Sciatic nerve (tissue), 2 donors: ENCODE measurements at regions not wholly inside any gene's neighbourhood (a gene's known extent, or its start where the extent isn't known, plus 50 kb on each side); places are given as distances from the start of the nearest gene placed in this dataset.

Experiments
- ATAC-seq: fragments of 200-7000 bp; cut with Tn5 transposase; one replicate; pipeline ENCODE4 v1.9.1; 2020; ENCODE audit warnings: mild to moderate bottlenecking, moderate library complexity
- DNase-seq: peaks from one replicate; pipeline ENCODE4 v3.0.0-alpha.2; 2020; ENCODE audit warnings: low spot score
- intact Hi-C: fragments of 100-400 bp; cut with DNase I; formaldehyde crosslinking; loops from one replicate; pipeline ENCODE4 v1.14.2; 2022
- donor health status: DM: no; HTN: no; CAD: no.
- donor health status: DM: no; HTN: no; CAD: no.

DNA sequence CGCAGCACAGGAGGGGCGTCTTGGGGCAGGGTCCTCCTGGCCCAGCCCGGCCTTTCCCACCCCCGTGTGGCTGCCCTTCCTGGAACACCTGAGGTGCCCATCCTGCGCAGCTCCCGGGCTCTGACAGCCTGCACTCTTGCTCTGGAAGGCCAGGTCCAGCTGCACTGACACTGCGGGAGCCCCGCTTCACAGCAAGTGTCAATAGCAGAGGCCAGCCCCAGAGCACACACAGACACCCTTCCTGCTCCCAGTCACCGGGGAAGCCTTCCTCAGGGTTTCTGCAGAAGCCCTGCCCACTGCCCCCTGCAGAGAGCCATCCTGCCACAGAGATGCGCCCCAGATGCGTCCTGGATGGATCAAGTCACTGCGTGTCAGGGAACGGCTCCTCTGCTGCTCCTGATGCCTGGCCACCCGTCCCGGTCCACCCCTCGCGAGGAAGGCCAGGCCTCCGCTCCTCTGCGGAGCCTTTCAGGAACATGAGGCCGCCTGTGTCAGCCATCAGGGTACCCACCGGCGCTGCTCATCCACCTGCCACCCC is 519.2 kb upstream of the MYT1L start:
- ATAC-seq (no peak), DNase-seq (no peak)
- intact Hi-C loops = no loop called here

DNA sequence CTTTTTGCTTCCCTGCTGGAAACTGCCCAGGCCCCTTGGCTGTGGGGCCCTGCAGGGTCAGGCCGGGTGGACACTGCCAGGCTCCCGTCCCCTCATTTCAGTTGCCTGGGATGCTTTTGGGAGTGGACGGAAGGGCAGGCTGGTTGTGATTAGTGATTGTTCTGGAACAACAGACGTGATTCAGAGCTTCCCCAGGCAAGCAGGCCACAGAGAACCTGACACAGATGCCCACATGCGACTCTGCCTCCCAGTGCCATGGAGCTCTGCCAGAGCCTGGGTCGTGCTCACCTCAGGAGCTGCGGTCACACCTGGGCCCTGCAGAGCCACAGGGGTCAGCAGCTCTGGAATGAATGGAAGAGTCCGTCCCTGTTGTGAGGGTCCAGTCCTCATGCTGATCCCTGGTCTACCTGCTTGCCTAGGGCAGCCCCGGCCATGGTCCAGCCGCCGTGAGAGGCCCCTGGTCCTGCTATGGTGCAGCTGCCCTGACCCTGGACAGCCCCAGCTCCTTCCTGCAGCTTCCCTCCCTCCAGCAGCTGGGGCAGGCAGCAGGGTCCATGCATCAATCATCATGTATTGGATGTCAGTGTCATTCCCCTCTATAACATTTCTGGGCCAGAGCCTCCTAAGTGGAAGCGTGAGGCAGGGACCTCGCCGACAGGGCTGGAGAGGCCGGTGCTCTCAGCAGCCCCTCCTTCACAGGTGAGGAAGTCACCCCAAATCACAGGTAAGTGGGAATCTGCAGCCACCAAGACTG is 518.6 kb upstream of the MYT1L start:
- ATAC-seq (no peak), DNase-seq (no peak)
- intact Hi-C loops = no loop called here

DNA sequence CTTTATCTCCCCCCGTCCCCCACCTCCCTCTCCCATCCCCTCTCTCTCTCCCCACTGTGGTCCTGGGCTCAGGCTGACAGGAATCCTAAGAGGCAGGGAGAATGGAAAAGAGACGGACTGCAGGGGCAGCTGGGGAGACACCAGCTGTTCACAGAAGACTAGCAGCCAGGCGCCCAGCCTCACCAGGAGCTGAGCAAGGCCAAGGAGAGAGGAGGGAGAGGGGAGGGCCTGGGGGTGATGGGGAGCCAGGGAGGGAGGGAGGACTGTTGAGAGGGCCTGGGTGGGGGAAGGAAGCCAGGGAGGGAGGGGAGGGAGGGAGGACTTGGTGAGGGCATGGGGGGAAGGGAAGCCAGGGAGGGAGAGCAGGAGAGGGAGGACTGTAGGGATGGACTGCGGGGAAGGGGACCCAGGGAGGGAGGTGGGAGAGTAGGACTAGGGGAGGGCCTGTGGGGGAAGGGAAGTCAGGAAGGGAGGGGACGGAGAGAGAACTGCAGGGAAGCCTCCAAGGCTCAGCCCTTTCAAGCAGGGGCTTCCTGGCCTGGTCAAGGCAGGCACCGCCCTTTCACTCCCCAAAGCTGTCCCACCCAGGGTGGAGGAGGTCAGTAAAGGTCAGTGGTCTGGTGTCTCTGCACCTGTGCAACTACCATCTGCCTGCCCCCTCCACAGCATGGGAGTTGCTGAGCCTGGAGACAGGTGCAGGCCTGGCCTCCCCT is 517.7 kb upstream of the MYT1L start:
- DNase-seq (no peak), ATAC-seq (no peak)
- intact Hi-C loops = no loop called here

DNA sequence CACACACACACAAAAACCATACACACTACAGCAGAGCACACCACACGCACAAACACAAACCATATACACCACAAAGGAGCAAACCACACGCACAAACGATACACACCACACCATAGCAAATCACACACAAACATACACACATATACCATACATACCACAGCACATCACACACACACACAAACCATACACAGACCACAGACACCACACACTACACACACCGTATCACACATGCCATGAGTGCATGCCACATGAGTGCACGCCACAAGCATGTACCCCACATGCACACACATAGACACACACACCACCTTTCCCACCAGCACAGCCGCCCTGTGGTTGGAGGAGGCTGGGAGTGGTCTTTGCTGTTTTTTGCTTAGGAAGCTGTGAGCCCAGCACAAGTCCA is 517.1 kb upstream of the MYT1L start:
- intact Hi-C loops = no loop called here
- DNase-seq (no peak), ATAC-seq (no peak)

DNA sequence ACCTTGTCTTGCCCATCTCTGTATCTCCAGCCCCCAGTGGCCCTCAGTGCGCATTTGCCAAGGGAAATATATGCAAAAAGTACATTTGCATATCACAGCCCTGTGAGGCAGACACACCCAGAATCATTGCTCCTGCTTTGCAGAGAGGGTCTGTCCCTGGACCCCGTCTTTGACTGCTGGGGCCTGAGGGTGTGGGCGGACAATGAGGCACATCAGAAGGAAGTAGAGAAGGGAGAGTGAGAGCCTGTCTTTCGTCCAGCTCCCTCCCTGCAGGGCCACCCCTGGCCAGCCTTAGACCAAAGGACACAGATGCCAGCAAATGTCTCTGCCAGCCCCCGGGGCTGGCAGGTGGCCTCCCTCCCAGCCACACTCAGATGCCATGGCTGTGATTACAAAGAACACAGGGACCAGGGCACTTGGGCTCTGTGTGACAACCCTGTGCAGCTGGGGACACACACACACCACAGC is 516.2 kb upstream of the MYT1L start:
- DNase-seq (no peak), ATAC-seq (no peak)
- intact Hi-C loops = no loop called here

DNA sequence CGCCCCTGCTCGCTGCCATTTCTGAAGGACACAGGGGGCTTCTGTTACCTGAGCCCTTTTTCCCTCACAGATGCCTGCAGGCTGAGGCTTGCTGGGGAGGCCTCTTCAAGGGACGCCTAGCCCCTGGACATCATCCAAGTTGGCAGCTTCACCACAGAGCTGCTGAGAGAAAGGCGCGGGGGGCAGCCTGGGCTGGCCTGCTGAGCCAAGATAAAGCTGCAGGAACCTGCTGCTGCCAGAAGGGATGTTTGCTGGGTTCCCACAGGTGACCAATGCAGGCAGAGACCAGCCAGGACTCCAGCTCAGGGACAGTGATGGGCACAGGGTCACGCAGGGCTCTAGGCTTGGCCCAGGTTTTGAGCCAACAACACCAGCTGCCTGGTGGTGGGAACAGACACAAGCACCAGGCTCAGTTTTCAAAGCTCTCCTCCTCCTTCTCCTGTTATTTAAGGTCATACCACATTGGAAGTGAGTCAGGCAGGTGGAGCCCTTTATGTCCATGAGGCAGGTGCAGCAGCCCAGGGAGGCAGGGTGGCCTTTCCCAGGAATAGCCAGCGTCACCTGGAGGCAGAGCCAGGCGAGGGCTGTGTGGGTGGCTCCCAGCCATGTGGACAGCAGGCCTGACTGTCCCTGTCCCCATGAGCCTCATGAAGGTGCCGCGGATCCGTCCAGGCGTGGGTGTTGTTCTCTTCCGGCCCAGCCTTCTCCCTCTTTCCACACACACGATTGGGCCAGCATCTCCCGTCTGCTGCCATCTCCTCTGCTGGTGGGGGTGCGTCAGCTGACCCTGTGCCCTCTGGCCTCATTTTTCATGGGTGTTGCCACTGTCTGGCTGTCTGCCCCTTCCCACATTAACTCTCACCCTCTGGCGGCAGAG is 515.5 kb upstream of the MYT1L start:
- no peak for DNase-seq
- peak; percentile 43 for ATAC-seq
- intact Hi-C loops = no loop called here

DNA sequence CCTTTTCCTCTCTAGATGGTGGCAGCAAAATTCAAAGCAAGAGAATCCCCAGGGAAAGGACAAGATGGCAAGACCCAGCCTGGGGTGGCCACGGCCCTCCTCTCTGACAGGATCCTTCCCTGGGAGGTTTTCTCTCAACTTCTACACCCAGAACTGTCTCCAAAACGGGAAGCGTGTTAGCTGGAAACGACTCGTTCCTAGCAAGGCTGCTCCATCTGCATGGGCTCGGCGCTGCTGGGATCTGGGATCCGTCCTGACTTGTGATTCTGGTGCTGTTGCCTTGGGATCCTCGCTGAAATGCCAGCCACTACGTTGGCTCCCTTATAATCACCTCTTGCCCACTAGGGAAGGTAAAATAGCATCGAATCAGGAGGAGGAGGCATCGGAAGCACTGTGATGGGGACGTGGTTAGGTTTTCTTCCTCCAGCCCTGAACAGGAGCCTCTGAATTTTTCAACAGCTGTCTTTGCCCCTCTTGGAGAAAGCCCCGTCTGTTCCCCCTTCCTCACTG is 514.8 kb upstream of the MYT1L start:
- ATAC-seq (no peak), DNase-seq (no peak)
- intact Hi-C loops = no loop called here

DNA sequence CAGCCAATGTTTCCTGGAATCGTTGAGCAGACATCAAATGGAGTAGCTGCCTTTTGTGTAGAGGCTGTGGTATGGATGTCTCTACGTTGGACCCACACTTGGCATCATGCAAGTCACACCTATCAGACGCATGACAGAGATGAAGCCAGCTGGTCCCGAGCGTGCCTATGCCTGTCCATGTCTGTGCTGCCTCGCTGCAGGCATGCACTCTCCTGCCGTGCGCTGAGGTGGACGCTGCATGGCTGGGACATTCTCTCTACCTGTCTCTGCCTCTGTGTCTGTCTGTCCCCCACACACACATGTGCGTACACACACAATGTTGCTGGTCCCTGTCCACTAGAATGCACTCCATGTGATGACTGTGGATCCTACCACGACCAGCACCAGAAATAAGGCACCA is 514.2 kb upstream of the MYT1L start:
- ATAC-seq (no peak), DNase-seq (no peak)
- intact Hi-C loops = no loop called here

DNA sequence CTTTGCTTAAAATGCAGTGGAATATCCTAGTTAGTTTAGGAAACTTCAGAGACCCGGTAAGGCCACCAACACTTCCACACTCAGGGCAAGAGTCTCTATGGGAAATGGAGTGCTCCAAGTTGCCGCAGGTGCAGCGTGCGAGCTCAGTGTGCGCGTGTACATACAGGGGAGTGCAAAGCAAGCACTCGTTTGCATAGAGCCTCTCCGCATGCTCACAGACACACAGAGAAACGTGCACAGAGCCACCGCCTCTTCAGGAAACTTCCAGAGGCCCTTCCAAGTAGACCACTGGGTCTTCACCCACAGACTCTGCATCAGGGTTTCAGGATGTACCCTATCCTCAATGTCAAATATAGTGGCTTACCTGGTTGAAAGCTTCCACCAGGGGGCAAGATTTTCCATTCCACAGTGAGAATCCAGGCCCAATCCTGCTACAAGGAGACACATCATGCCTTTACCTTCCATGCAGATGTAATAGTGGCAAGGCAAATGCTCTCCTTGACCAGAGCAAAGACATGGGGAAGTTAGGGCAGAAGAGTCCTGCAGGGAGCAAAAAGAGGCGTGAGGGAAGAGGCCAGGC is 513.0 kb upstream of the MYT1L start:
- ATAC-seq (no peak), DNase-seq (no peak)
- intact Hi-C loops = no loop called here

DNA sequence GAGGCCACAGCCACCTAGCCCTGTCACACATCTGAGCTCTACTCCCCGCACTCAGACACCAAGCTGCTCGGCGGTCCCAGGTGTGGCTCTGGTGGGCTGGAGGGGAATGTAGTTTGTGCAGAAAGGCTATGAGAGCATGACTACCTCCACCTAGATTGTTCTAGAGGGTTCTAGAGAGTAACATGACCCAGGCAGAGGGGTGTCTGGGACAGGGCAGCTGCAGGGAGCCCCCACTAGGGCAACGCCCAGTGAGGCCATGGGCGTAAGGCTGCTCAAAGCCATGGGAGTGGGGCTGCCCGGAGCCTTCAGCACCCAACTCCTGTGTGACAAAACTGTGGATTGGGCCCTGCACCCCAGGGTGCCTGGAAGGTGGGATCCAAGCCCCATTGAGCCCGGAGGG is 511.4 kb upstream of the MYT1L start:
- intact Hi-C loops = no loop called here
- no peak for DNase-seq

DNA sequence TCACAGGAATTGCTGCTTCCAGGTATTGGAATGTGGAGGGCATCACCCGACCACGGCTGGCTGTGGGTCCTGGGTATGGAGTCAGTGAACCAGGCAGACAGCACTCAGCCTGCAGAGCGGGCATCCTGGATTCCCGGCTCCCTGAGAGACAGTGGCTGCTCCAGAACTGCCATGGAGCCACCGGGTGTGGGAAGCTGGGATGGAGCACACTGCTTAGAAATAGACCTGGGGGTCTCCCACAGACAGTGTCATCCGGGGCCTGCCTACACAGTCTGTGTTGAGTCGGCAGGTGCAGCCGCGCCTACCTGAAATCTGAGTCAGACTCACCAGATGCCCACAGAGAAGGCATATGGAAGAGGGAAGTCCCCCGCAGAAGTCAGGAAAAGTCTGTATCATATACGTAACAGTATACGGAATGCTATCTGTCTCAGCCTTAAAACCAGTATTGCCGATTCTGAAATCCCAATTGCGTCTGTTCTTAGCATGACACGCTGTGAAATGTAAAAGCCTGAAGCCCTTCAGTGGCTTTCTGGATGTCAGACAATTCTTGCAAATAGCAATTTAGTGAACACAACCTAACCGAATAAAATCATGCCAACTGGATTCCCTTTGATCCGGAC is 509.7 kb upstream of the MYT1L start:
- ATAC-seq (no peak), DNase-seq (no peak)
- intact Hi-C loops = no loop called here

More for the DNA sequence above, 511.4 kb upstream of the MYT1L start:
- no peak for ATAC-seq

DNA sequence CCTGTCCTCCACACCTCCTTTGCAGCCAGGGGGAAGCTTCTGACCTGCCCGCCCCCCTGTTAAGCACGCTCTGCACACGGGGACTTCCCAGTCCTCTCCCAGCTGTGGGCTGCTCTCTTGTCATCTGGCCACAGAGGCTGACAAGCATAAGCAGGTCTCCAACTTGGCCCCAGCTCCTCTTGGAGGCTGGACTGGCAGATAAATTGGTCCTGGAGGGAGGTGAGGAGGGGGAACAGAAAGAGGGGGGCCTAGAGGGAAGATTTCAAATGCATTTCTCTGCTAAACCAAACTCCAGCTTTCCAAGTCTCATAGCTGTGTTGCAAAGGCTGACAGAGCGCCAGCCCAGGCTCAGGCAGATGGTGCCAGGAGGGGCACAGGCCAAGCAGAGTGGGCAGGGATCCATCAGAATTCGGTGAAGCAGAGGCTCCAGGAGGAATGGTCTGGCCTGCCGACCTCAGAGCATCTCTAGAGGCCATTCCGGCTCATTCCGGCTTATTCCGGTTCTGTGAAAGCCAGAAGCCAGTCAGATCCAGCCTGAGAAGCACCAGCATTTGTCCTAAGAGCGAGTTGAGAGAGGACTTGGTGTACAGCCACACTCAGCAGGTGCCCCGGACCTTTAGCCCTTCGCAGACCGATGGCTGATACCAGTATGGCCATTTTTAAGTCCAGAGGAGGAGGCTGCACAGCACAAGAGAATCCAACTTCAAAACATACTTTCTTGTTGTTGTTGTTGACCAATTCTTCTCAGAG is 508.9 kb upstream of the MYT1L start:
- intact Hi-C loops = no loop called here
- ATAC-seq = peak; percentile 67
- no peak for DNase-seq

DNA sequence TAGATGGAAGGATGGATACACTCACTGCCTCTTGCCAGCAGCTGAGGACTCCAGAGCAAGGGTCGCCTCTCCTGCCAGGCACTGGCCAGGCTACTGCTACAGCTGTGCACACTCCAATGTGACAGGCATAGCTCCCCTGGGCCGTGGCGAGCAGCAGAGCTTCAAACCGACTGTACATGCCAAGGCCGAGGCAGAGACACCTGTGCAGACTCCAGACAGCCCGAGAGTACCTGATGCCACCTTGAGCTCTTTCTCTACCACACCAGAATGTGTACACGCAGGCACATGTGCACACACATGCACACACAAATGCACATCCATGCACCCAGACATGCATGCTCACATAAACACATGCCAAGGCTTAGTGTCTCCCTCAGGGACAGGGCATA is 508.3 kb upstream of the MYT1L start:
- ATAC-seq (peak; percentile 27), DNase-seq (no peak)
- intact Hi-C loops = no loop called here

DNA sequence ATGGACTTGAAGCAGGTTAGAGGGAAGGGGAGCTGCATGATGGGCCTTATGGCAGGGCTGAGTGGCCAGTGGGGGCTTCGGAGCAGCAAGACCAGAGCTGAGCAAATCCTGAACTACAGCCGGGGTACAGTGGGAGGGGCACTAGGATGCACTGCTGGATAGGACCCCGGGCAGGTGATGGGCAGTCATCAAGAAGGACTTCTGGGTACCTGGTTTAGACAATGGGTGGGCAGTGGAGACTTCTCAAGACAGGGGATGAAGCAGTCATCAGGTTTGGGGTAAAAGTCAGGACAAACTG is 507.4 kb upstream of the MYT1L start:
- ATAC-seq (no peak), DNase-seq (no peak)
- intact Hi-C loops = no loop called here

DNA sequence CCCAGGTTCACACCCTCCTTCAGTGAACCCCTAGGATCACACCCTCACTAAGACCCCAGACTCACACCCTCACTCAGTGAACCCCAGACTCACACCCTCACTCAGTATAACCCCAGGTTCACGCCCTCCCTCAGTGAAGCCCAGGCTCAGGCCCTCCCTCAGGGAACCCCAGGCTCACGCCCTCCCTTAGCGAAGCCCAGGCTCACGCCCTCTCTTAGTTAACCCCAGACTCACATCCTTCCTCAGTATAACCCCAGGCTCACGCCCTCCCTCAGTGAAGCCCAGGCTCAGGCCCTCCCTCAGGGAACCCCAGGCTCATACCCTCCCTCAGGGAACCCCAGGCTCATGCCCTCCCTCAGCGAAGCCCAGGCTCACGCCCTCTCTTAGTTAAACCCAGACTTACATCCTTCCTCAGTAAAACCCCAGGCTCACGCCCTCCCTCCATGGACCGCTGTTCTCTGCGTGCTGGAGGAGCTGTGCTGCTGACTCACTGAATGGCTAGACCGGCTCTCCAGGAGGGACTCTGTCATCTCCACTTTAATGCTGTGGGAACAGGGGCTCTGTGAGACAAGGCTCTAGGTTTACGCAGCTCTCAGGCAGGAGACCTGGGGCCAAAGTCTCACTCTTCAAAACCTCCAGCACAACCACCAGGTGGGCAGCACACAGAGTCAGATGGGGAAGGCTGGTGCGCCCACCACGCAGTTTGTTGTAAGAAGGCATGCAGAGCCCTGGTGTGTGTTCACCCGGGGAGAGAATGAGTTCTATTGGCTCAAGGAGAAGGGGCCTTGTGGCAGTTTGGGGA is 506.9 kb upstream of the MYT1L start:
- intact Hi-C loops = no loop called here
- ATAC-seq (no peak), DNase-seq (no peak)

DNA sequence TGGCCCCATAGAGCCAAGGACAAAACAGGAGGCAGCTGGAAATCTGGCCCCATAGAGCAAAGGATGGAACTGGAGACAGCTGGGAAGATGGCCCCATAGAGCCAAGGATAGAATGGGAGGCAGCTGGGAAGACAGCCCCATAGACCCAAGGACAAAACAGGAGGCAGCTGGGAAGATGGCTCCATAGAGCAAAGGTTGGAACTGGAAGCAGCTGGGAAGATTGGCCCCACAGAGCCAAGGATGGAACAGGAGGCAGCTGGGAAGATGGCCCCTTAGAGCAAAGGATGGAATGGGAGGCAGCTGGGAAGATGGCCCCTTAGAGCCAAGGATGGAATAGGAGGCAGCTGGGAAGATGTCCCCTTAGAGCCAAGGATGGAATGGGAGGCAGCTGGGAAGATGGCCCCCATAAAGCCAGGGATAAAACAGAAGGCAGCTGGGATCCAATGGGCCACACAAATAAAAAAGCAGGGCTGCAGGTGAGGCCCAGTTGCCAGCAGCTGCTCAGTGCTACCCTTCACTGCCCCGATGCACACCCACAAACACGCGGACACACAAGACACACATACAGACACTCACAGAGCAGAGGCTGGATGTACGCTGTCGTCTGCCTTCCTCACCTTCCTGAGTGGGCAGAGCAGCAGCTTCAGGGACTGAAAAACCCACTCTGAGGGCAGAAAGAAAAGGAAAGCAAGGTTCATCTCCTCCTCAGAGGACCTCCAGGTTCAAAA is 505.4 kb upstream of the MYT1L start:
- ATAC-seq (no peak), DNase-seq (no peak)
- intact Hi-C loops = no loop called here
